HG02623 (cell line): ENCODE measurements at regions not wholly inside any gene's neighbourhood (a gene's known extent, or its start where the extent isn't known, plus 50 kb on each side); places are given as distances from the start of the nearest gene placed in this dataset.
"Not testable (repeated sequence)": the region's sequence is repeated elsewhere in the genome, so short reads cannot be mapped to it uniquely, and the experiment has no call there.

Source experiments
- ATAC-seq: cut with Tn5 transposase; IDR thresholded peaks from one replicate; pipeline ENCODE4 v1.9.1; 2021; ENCODE audit warnings: moderate library complexity; ENCODE audit not compliant: unreplicated experiment

GRCh38 chr4:156118507-156119220, 165.0 kb upstream of the CTSO start:
- ATAC-seq, result no peak

DNA sequence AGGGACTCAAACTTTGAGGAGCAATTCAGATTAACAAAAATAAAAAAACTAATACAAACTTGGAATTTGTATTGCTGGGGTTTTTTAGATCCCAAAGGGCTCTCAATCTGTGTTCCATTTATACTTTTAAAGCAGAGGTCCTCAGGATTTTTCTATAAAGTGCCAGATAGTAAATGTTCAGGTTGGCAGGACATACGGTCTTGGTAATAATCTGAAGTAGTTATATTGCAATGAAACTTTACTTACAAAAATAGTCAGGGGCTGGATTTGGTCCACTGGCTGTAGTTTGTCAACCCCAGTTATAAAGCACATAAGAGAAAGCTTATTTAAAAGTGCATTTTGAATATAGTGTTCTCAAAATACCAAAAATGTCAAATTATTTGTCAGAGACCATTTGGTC, 164.1 kb upstream of the CTSO start:
- no peak for ATAC-seq

- no peak for ATAC-seq
These were observed 163.3 kb upstream of the CTSO start for GRCh38 chr4:156116991-156117390.

DNA sequence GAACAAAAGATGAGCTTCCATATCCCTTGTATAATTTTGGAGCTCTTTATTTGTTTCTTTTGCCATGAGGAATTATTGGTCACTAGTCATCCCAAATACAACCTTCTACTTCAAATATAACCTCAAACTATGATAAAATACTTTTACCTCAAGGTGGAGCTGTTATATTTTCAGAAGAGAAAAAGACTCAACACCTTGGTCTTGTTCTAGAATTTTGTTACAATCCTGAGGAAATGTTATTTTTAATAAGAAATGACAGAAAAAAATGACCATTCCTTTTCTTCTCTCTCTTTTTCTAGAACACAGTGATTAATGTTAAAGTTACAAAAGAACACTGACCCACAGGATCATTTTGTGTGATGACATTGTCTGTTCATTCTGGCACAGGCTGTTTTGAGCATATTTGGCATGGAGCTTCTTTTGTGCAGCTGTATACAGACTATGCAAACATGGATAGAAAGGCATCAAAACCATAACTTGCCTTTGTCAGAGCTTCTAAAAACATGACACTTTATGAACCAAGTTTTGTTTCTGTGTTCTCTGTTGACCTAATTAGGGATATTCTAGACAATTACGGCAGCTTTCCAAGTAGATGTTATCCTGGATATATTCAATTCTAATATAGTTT, 159.6 kb upstream of the CTSO start:
- no peak for ATAC-seq

GRCh38 chr4:156111686-156112085, 158.0 kb upstream of the CTSO start:
- no peak for ATAC-seq

GRCh38 chr4:156109943-156110900, 156.6 kb upstream of the CTSO start:
- no peak for ATAC-seq

- ATAC-seq, result not testable (repeated sequence)
These were observed 155.4 kb upstream of the CTSO start for GRCh38 chr4:156109087-156109486.

GRCh38 chr4:156103311-156103710, 149.6 kb upstream of the CTSO start:
- no peak for ATAC-seq

DNA sequence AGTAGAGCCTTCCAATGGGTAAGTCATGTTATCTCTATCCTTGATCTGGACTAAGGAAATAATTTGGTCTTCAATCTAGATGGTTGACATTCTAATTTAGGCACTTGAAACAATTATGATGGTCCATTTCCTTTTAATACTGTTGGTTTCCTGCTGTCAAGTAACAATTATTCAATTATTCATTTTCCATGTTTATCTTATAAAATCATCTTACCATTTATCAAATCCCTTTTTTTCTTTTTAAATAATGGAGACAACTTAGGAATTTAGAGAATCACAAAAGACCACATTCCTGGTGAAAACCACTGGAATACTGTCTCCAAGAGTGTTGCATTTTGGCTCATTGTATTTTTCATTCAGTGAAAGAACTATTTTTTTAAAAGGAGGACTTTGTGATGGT, 148.7 kb upstream of the CTSO start:
- ATAC-seq, result no peak

- ATAC-seq, result no peak
These were observed 147.9 kb upstream of the CTSO start for GRCh38 chr4:156101571-156101970.

GRCh38 chr4:156100651-156101050, 147.0 kb upstream of the CTSO start:
- ATAC-seq, result no peak

GRCh38 chr4:156098805-156099204, 145.1 kb upstream of the CTSO start:
- ATAC-seq, result no peak

- ATAC-seq, result no peak
These were observed 131.4 kb upstream of the CTSO start for GRCh38 chr4:156085100-156085499.

GRCh38 chr4:156084373-156084772, 130.7 kb upstream of the CTSO start:
- ATAC-seq, result no peak

GRCh38 chr4:156073976-156074375, 120.3 kb upstream of the CTSO start:
- no peak for ATAC-seq

GRCh38 chr4:156060661-156061060, 107.0 kb upstream of the CTSO start:
- ATAC-seq, result no peak

- ATAC-seq, result no peak
These were observed 99.5 kb upstream of the CTSO start for GRCh38 chr4:156053174-156053573.

DNA sequence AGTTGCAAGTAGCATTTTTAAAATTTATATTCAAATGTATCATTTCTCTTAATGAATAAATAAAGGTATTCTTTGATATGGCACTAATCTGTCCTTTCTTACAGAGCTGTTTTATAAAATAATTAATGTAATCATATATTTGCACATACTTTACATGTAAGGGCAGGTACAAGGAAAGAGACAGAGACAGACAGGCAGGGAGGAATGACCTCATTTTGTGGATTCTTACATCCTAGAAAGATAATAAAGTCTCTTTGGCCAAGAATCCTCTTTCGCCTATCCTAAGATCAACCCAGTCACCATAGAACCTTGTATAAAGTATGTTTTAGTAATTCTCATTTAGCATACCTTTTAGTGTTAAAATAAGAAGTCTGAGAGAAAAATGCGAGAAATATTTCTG, 98.5 kb upstream of the CTSO start:
- ATAC-seq, result no peak

DNA sequence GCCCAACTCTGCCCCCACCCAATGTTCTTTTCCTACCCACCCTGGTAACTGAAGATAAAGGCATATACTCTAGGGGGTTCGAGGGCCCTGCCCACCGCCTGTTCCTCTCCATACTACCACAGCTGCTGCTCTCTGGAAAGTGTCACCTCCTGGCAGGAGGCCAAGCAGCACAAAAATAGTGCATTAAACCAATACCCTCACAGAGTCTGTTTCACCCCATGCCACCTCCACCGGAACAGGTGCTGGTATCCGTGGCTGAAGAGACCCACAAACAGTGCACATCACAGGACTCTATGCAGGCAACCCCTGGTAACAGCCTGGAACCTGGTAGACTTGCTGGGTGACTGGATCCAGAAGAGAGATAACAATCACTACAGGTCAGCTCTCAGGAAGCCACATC, 85.1 kb upstream of the CTSO start:
- ATAC-seq, result no peak

- no peak for ATAC-seq
These were observed 82.8 kb upstream of the CTSO start for GRCh38 chr4:156036496-156036895.

DNA sequence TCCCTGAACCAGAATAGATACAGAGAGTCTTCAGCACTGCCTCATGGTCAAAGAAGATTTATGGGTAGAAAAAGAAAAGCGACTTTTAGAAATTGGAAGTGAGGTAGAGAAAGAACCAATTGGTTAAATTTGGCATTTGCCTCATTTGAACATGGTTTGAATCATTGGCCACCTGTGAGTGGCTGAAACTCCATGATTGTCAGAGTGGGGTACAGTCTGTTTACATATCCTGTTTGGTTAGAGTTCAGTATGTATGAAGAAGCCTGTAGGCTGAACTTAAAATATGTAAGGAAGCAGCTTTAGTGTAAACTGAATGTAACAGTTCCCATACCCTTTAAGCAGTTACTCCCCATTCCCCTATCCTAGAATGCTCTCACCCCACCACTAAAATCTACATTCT, 76.0 kb upstream of the CTSO start:
- no peak for ATAC-seq

GRCh38 chr4:156021298-156021697, 67.6 kb upstream of the CTSO start:
- no peak for ATAC-seq
